H1 (cell line): ENCODE measurements at regions not wholly inside any gene's neighbourhood (a gene's known extent, or its start where the extent isn't known, plus 50 kb on each side); places are given as distances from the start of the nearest gene placed in this dataset.

ENCODE experiments used
- EP300 ChIP-seq, 2 experiments: IDR thresholded peaks; 1 replicate in 1 of 2; 2 replicates in 1 of 2; pipeline ENCODE4 v1.6.1; 2011 to 2012; ENCODE audit warnings: low read depth in 2 of 2, low read length in 2 of 2, mild to moderate bottlenecking in 2 of 2, borderline replicate concordance in 1 of 2, inconsistent platforms in 1 of 2, moderate library complexity in 1 of 2
- SAP30 ChIP-seq: fragments of 300-600 bp; sonication (generic); IDR thresholded peaks from 2 replicates; pipeline ENCODE4 v1.7.1; 2012; ENCODE audit warnings: low read length, moderate library complexity, mild to moderate bottlenecking, inconsistent platforms; ENCODE audit not compliant: insufficient read depth, insufficient replicate concordance

GRCh38 chr6:14436592-14437132, 319.1 kb downstream of the CD83 start (continued):
- TF ChIP-seq SAP30 (no peak), EP300 (IDR thresholded peaks at IDR 0.05; ENCODE audit: borderline replicate concordance in 1 of 2, low read depth in 2 of 2, low read length in 2 of 2) (no peak)
